ENCODE measurements at regions not wholly inside any gene's neighbourhood (a gene's known extent, or its start where the extent isn't known, plus 50 kb on each side); places are given as distances from the start of the nearest gene placed in this dataset.
"Not testable (repeated sequence)": the region's sequence is repeated elsewhere in the genome, so short reads cannot be mapped to it uniquely, and the experiment has no call there.

DNA sequence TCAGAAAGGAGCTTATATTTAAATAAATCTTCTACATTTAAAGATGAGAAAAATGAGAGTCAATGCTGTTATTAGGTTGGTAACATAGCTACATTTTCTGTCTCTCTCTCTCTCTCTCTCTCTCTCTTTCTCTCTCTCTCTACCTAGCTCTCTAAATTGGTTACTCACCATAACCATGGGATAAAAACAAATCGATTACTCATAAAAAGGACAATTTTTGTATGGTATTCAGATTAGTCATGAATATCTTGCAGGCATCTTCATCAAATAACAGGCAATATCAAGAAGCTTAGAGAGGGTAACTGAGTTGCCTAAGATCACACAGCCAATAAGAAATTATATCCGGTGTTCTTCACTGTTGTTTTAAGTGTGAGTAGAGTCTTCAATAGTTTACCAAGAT, 81.8 kb upstream of the ALCAM start:
- H3K27me3 ChIP-seq: no peaks in the 10 kb centered on the region
- H3K4me1 ChIP-seq: no peaks in the 10 kb centered on the region
- DNase-seq (no peak), ATAC-seq (no peak)
- no peak overlapping the region for H3K4me3 ChIP-seq
- H3K27ac ChIP-seq: no peak overlapping the region
- no peaks in the 10 kb centered on the region for H3K9me3 ChIP-seq
- TF ChIP-seq, protein P1, sequence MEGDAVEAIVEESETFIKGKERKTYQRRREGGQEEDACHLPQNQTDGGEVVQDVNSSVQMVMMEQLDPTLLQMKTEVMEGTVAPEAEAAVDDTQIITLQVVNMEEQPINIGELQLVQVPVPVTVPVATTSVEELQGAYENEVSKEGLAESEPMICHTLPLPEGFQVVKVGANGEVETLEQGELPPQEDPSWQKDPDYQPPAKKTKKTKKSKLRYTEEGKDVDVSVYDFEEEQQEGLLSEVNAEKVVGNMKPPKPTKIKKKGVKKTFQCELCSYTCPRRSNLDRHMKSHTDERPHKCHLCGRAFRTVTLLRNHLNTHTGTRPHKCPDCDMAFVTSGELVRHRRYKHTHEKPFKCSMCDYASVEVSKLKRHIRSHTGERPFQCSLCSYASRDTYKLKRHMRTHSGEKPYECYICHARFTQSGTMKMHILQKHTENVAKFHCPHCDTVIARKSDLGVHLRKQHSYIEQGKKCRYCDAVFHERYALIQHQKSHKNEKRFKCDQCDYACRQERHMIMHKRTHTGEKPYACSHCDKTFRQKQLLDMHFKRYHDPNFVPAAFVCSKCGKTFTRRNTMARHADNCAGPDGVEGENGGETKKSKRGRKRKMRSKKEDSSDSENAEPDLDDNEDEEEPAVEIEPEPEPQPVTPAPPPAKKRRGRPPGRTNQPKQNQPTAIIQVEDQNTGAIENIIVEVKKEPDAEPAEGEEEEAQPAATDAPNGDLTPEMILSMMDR (IDR thresholded peaks at IDR 0.05): no peak
- no peaks in the 10 kb centered on the region for H3K36me3 ChIP-seq
- intact Hi-C loops (cut with DNase I): no loop called here

DNA sequence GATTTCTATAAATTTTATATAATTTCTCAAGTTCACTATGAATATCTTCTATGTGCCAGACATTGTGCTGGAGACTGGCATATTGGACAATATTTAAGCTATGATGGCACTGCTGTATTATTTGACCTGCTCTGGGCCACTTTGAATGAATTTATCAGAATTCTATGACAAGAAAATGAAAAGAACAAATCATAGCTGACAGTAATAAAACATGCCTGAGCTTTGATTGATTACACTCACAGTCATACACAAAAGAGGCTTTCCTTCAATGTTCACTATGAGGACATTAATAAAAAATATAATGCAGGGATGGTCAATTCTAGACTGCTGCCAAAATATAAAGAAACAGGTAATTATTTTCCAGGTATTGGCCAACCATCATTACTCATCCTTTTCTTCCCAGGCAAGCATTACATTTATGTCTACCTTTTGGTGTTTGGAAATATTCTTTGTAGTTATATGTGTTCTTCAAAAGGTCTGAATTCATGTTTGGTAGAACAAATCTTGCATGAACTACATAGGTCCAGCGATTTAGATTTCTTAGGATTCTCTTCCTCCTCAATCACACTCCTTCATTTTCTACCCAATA, 81.0 kb upstream of the ALCAM start:
- ATAC-seq (no peak), DNase-seq (no peak)
- TF ChIP-seq, protein P1 (IDR thresholded peaks at IDR 0.05): no peak
- Histone ChIP-seq H3K4me3 (no peak overlapping the region), H3K27me3 (no peaks in the 10 kb centered on the region), H3K36me3 (no peaks in the 10 kb centered on the region), H3K4me1 (no peaks in the 10 kb centered on the region), H3K9me3 (no peaks in the 10 kb centered on the region), H3K27ac (no peak overlapping the region)
- intact Hi-C loops (cut with DNase I): no loop called here

DNA sequence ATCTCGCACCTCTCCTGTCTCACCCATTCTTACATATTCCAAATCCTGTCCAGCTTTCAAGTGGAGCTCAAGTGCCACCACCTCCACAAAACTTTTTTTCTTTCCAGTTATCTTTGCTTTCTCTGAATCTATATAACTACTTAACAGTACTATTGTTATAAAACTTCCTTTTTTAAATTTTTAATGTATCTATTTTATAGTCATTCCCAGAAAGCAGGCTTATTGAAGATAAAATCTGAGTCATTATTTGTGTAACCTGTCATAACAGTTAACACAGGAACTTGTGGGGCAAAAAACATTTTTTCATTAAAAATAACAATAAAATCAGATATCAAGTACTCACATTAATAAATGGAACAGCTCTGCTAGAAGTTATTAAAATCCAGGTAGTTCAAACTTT, 73.3 kb upstream of the ALCAM start:
- no peaks in the 10 kb centered on the region for H3K9me3 ChIP-seq
- H3K27me3 ChIP-seq: no peaks in the 10 kb centered on the region
- DNase-seq (no peak), ATAC-seq (no peak)
- H3K27ac ChIP-seq: no peak overlapping the region
- no peak overlapping the region for H3K4me3 ChIP-seq
- no peaks in the 10 kb centered on the region for H3K36me3 ChIP-seq
- intact Hi-C loops (cut with DNase I): no loop called here
- no peaks in the 10 kb centered on the region for H3K4me1 ChIP-seq
- TF ChIP-seq, protein P1 (IDR thresholded peaks at IDR 0.05): no peak

DNA sequence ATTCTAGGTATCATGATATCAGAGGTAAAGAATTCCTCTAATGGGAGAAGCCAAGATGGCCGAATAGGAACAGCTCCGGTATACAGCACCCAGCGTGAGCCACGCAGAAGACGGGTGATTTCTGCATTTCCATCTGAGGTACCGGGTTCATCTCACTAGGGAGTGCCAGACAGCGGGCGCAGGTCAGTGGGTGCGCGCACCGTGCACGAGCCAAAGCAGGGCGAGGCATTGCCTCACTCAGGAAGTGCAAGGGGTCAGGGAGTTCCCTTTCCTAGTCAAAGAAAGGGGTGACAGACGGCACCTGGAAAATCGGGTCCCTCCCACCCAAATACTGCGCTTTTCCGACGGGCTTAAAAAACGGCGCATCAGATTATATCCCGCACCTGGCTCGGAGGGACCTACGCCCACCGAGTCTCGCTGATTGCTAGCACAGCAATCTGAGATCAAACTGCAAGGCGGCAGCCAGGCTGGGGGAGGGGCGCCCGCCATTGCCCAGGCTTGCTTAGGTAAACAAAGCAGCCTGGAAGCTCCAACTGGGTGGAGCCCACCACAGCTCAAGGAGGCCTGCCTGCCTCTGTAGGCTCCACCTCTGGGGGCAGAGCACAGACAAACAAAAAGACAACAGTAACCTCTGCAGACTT, 70.4 kb upstream of the ALCAM start:
- H3K4me3 ChIP-seq; H3K4me1 ChIP-seq; H3K27ac ChIP-seq; ATAC-seq; H3K36me3 ChIP-seq; intact Hi-C loops (cut with DNase I); H3K27me3 ChIP-seq; H3K9me3 ChIP-seq: not testable (repeated sequence)
- peak in 1 of 4 donors; percentile 31 for DNase-seq

DNA sequence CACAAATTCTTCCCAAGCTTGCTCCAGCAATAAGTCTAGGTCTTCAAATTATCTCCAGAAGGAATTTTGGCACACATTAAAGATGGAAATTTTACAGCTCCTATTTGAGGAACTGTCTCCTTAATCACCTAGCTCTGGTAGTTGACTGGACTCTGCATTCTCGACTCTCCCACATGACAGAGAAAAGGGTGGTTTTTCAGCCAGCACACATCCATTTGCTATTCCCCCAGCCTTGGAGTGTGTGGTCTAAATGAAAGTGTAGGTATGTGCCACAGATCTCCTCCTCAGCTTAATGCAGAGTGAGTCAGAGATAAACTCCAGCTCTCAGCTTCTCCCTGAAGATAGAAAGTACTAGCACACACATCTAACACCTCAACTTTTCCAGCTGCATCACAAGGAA, 62.2 kb upstream of the ALCAM start:
- TF ChIP-seq, protein P1 (IDR thresholded peaks at IDR 0.05): no peak
- DNase-seq (no peak), ATAC-seq (no peak)
- no peak overlapping the region for H3K4me3 ChIP-seq
- intact Hi-C loops (cut with DNase I): no loop called here
- peaks cover 0 to 30% of the 10 kb centered on the region in 2 donors for H3K9me3 ChIP-seq
- no peaks in the 10 kb centered on the region for H3K4me1 ChIP-seq
- no peaks in the 10 kb centered on the region for H3K36me3 ChIP-seq
- H3K27me3 ChIP-seq: no peaks in the 10 kb centered on the region
- H3K27ac ChIP-seq: no peak overlapping the region

DNA sequence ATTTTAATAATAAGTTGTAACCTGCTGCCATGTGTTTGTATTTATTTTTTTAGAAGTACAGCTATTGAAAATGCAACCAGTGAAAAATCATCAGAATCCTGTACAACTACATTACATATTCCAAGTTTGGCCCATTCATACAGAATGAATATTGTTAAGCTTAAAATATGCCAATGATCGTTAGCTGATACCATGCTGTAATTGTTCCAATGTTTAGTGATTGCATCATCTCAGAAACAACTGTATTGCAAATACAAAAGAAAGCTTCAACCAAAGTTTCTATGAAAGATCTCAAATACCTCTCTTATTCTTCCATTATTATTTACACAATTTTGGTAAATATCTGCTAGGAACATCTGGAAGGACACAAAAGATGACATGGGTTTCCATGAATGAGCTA, 51.6 kb upstream of the ALCAM start:
- Histone ChIP-seq H3K27ac (no peak overlapping the region), H3K36me3 (no peaks in the 10 kb centered on the region), H3K27me3 (no peaks in the 10 kb centered on the region), H3K4me3 (no peak overlapping the region), H3K9me3 (peaks cover 0 to 2% of the 10 kb centered on the region in 2 donors), H3K4me1 (no peaks in the 10 kb centered on the region)
- ATAC-seq (no peak), DNase-seq (no peak)
- TF ChIP-seq, protein P1 (IDR thresholded peaks at IDR 0.05): no peak
- intact Hi-C loops (cut with DNase I): no loop called here

Measured in left lung (tissue), 4 donors.